ENCODE measurements at regions not wholly inside any gene's neighbourhood (a gene's known extent, or its start where the extent isn't known, plus 50 kb on each side); places are given as distances from the start of the nearest gene placed in this dataset.

DNA sequence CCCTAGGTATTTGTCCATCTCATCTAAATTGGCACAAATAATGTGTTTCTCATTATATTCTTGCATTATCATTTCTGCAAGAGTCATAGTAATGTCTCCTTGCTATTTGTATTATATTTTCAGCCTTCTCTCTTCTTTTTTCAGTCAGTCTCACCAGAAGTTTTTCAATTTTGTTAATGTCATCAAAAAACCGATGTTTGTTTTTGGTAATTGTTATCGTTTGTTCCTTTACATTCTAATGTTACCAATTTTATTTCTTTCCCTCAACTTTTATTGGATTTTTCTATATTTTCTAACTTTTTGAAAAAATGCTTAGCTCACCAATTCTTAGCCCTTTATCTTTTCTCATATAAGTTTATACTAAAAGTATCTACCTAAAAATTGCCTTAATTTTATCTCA, 82.2 kb upstream of the NRSN1 start:
- no peak for TF ChIP-seq CTCF (IDR thresholded peaks at IDR 0.05; ENCODE audit: poor library complexity)
- no peak for TF ChIP-seq EZH2phosphoT487 (IDR thresholded peaks at IDR 0.05; ENCODE audit: low read depth, severe bottlenecking, unreplicated experiment)
